ENCODE measurements at regions not wholly inside any gene's neighbourhood (a gene's known extent, or its start where the extent isn't known, plus 50 kb on each side); places are given as distances from the start of the nearest gene placed in this dataset.
"Not testable (repeated sequence)": the region's sequence is repeated elsewhere in the genome, so short reads cannot be mapped to it uniquely, and the experiment has no call there.

DNA sequence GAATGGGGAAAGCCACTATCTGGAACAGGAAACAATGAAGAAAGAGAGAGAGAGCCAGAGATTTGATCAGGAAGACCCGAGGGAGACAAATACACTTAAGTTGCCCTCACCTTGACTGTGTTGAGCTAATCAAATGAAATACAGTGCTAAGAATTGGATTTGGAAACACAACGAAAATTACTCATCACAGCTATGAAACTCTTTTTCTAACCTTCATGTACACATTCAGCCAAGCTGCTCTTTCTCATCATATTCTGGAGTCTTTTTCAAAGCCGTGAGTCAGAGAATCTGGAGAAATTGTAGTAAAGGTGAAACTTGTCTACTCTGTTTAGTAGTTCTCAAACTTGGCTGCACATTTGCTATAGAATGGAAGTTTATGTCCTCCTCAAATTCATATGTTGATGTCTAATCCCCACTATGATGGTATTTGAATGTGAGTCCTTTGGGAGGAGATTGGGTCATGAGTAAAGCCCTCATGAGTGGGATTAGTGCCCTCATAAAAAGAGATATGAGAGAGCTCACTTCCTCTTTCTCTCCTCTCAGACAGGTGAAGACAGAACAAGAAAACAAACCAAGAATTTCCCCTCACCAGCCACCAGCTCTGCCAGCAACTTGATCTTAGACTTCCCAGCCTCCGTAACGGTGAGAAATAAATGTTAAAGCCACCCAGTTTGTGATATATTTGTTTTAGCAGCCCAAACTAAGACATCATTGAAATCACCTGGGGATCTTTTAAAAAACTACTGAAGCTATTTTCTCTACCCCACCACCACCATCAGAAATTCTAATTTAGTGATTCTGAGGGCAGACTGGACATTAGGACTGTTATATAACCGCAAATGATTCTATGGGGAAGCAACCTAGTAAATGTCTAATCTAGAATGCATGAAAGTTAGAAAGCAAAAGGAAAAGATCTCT, 143.6 kb upstream of the GRM7 start:
- DNase-seq (ENCODE audit: low spot score): no peak

DNA sequence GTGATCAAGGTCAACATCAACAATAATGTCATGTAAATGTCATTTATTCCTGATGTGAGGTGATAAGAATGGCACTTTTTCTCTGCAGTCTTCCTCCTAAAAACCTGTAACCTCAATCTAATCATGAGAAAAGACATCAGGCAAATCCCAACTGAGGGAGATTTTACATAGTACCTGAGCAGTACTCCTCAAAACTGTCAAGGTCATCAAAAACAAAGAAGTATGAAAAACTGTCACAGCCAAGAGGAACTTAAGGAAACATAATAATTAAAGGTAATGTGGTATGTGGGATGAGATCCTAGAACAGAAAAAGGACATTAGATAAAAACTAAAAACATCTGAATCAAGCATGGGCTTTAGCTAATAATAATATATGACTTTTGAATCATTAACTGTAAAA, 140.9 kb upstream of the GRM7 start:
- no peak for DNase-seq (ENCODE audit: low spot score)

DNA sequence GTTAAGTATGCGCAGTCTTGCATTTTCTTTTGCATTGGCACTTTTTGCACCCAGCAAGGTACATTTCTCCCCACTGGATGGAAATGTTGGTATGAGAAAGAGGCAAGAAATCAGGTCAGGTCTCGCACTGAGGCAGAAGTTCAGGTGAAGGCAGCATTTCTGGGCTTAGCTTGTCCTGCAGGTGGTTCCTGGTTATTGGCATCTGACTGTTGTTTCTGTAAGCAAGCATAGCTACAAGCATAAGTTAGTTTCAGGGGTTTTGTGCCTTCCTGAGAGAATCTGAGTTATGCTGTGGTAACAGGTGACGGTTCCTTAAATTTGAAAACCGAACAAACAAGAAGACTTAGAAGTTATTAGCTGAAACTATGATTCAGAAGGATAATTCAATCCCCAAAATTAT, 139.4 kb upstream of the GRM7 start:
- no peak for DNase-seq (ENCODE audit: low spot score)

DNA sequence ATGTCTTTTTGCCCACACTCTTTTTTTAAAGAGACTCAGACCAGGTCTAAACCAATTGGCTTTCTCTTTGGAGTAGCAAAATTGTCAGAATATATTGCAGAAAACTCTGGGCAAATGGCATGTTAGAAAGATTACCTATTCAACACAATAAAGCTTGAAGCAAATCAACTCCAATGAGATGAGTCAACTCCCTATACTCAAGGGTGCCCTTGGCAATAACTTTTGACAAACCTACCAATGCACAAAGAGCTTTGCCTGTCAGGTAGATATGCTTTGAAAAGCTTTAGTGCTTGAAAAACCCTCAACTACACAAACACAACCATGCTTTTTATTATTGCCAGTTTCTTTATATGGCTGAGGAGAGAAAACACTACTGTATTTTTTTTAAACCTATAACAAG, 137.7 kb upstream of the GRM7 start:
- no peak for DNase-seq (ENCODE audit: low spot score)

DNA sequence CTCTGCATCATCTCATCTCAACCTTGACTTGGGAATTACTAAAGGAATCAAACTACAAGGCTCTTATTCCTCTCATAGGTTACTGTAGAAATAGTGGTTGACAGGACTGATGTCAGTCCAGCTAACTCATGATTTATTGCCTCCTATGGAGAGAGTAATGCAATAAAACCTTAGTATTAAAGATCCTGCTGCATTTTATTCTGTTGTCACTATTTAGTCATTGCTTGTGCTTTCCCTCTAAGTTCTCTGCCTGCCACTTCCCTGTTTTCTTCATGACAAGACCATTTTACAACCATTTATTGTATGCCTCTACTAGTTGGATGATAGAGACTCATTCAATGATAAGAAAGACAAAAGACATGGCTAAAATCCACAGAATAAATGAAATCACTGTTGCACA, 134.1 kb upstream of the GRM7 start:
- no peak for DNase-seq (ENCODE audit: low spot score)

DNA sequence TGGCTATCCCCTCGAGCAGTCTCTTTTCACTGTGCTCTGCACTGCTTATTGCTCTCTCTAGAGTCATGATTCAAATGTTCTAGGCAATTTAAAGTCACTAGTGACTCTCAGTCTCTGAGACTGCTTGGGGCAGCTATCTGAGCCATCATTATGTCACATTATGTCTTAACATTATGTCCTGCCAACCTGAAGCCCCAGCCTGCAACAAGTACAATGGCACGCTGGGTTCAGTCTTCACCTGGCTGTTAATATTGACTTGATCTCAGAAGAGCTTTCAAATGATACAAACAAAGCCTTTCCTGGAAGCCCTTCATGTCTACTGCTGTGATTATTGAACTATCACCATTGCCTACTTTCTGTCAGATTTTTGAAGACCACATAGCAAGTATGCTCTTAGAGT, 128.1 kb upstream of the GRM7 start:
- no peak for DNase-seq (ENCODE audit: low spot score)

DNA sequence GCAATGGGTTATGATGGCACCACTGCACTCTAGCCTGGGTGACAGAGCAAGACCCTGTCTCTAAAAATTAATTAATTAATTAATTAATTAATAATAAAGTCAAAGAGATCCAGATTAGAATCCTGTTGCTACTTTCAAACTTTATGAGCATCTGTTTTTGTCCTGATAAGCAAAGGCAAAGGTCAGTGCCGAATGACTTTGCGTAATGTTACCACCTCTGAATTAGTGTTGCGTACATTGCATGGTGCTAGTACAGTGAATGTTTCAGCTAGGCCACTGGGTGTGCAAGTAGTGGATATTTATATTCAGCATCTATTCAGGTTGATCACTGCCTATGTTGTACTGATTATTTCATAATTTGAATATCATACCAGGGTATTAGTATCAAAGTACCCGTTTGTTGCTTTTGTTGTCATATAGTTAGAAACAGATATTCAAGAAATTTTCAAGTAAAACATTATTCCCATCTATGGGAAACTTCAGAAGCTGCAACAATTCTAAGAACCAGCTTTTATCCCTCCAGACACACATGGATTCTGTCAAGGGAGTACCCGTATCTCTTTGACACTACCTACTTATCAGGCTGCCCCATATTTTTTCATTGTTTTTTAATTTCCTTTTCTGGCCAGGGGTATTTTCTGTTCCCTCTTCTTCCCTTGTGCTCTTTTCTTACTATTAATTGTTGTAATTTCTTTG, 127.1 kb upstream of the GRM7 start:
- no peak for DNase-seq (ENCODE audit: low spot score)

DNA sequence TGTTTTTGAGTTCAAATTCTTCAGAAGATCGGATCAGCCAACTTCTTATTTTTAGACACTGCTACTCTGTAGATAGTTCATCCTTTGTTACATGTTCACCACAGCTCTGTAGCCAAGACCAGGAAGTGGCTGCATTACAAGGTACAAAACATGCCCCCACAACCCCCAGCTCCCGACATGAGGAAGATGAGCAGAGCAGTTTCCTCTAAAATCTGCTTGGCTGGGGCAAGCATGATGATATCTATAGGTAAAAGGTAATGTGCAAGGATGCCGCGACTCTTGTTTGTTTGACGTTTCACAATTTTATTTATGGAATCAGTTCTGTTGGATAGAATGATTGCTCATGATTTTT, 126.5 kb upstream of the GRM7 start:
- no peak for DNase-seq (ENCODE audit: low spot score)

DNA sequence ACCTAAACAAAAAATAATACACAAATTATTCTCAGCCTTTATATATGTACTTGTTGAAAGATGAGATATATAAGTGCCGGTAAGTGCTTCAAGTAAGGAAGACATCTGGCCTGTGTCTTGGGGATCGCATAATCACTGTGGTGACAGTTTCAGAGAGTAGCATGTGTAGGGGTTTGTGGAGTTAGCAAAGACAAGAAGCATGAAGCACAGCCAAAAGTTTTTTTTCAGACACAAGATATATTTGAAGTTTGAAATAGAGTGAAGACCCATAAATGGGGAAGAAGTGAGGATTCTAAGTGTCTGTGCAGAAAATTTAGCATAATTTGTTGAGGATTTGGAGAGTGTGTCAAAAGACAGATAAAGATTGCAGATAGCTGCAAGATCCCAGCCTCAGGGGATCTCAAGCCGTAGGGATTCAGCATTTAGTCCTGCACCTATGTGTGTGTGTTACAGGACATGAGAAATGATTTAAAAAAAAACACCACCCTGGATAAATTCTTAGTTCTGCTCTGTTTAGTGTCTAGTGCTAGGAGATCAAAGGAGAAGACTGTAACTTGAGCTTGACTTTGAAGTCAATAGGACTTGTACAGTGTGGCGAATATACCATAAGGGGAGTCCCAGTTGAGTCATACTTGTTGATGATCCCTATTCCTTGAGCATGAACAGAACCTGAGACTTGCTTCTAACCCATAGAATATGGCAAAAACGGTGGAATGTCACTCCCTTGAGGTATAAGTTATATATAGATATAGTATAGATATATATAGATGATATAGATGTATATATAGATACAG, 123.9 kb upstream of the GRM7 start:
- DNase-seq (ENCODE audit: low spot score): no peak

DNA sequence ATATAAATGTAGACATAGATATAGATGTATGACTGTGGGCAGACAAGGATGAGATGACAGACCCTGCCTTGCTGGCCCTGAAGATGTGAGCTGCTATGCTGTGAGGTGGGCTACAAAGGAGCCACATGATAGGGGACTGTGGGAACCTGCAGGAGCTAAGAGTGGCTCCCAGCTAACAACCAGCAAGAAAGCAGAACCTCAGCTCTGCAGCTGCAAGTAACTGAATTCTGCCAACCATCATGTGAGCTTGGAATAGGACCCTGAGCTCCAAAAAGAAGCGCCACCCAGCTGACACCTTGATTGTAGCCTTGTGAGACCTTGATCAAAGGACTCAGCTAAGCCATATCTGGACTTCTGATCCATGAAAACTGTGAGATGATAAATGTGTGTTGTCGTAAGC, 123.3 kb upstream of the GRM7 start:
- DNase-seq (ENCODE audit: low spot score): no peak

DNA sequence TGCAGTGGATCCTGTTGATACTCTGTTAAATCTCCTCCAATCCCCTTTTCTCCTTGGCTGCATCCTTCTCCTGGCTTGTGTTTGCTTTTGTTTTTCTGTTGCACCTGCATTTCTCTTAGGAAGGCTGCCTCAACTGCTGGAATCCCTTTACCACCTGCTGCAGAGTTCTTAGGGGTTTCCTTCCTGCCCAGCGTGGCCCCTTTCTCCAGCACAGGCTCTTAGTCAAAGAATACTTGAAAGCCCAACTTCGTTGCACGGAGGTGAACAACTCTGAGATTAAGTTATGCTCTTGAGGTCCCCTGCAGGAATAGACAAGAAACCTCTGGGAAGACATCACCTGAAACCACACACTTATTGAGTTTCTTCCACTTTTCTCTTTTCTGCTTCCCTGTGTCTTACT, 121.6 kb upstream of the GRM7 start:
- no peak for DNase-seq (ENCODE audit: low spot score)

DNA sequence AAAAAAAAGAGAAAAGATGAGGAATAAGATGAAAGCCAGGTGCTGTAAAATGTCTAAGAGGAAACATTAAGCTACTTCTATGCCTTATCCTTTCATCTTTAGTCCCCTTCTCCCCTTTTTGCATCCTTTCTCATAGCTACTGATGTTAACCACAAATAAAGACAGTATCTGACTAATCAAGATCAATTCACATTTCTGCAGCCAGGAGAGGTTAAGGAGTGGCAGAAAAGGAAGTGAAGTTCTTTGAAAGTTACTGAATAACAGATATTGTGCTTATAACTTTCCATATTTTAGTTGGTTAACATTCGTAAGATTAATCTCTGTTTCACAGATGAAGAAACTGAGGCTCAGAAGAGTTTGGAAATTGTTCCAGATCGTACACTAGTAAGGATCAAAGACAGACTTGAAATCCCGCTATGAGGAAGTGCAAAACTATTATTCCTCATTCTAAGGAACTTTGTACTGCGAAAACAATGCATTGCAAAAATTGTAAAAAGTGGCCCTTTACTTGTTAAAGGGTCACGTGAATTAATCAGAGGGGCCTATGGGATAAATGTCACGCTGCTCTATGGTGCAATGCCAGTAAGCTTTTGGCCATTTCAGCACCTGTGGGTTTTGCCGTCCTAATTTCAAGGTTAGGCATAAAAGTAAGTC, 117.7 kb upstream of the GRM7 start:
- no peak for DNase-seq (ENCODE audit: low spot score)

DNA sequence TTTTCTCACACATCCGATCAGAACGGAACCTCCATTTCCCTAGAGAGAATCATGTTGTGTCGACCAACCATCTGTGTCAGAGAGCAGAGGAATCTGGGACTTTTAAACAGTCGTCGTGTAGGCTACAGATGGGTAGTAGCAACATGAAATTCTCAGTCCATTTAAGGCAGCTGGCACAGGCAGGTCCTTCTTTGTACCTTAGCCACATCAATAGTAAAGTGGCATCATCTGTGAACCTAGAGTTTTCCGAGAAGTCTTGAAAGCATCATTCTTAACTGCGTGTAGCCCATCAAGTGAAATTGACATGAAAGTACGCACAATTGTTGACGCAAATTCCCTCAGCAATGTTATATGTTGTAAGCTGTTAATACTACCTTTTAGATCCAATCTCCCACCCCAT, 114.5 kb upstream of the GRM7 start:
- no peak for DNase-seq (ENCODE audit: low spot score)

DNA sequence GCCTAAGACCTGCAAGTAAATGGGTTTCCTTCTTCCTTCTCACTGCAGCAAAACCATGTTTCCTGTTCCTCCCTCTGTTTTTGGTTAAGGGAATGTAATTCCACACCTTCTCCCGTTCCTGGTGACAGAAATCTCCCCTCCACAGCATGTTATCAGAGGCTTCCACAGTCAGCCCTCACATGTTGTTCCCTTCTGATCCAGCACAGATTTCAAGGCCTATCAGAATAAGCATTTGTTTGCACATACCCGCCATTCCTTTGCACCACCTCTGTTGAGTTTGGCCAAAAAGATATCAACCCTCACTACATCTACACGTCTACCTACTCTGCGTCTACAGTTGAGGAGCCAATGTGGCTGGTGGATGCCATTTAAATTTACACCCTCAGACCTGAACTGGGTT, 113.9 kb upstream of the GRM7 start:
- no peak for DNase-seq (ENCODE audit: low spot score)

DNA sequence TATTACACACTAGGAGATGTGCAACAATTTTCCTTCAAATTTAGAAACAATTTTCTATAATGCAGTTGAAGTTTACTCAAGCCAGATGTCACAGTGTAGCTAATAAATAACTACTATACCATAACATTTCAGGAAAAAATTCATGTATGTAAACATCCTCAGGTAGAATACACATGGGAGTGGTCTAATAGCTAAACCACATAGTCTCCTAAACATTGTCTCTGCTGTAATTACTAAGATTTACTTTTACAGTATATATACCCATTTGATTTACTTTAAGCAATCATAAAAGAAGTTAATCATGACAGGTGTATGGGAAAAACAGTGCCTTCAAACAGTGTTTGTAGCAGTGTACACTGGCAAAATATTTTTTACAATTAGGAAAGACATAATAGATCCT, 110.1 kb upstream of the GRM7 start:
- DNase-seq (ENCODE audit: low spot score): no peak

DNA sequence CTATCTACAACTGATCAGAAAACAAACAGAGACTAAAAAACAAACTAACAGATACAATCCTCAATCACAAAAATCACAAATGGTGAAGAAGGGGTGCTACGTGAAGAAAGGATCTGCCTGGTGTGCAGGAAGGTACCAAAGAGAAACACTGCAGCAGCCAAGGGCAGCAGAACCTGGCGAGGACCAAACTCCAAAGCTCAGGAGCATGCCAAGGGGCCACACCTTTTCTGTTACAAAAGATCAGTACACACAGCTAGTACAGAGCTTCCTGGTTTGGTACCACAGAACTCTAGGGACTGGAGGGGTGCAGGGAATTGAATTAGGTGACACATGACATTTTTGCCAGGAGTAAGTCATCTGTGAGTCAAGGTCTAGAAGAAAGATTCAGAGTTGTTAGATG, 107.4 kb upstream of the GRM7 start:
- no peak for DNase-seq (ENCODE audit: low spot score)

DNA sequence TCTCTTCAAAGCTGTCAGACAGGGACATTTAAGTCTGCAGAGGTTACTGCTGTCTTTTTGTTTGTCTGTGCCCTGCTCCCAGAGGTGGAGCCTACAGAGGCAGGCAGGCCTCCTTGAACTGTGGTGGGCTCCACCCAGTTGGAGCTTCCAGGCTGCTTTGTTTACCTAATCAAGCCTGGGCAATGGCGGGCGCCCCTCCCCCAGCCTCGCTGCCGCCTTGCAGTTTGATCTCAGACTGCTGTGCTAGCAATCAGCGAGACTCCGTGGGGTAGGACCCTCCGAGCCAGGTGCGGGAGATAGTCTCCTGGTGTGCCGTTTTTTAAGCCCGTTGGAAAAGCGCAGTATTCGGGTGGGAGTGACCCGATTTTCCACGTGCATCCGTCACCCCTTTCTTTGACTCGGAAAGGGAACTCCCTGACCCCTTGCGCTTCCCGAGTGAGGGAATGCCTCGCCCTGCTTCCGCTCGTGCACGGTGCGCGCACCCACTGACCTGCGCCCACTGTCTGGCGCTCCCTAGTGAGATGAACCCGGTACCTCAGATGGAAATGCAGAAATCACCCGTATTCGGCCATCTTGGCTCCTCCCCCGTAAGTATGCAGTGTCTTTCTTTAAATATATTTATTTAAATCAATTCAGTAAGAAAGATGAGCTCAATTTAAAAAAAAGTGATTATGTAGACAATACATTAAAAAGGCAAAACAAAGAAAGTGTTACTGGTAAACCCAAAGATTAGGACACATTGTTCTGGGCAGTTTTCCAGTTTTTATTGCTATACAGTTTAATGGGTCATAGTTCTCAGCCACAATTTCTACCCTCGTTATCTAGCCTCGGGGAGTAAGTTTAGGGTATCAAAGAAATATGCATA, 91.2 kb upstream of the GRM7 start:
- DNase-seq (ENCODE audit: low spot score): not testable (repeated sequence)

DNA sequence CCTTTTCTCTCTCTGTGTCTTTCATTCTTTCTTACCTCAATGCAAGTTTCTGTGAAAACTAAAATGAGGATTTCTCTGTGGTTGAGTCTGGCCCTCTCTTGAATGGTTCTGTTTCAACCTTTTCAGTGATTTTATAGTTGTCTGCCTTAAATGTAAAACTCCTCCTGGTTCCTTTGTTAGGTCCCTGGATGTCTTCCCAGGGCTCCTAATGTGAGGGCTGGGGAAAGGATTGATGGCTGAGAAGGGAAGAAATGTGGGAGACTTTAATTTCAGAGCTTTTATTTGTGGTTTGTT, 90.6 kb upstream of the GRM7 start:
- no peak for DNase-seq (ENCODE audit: low spot score)

DNA sequence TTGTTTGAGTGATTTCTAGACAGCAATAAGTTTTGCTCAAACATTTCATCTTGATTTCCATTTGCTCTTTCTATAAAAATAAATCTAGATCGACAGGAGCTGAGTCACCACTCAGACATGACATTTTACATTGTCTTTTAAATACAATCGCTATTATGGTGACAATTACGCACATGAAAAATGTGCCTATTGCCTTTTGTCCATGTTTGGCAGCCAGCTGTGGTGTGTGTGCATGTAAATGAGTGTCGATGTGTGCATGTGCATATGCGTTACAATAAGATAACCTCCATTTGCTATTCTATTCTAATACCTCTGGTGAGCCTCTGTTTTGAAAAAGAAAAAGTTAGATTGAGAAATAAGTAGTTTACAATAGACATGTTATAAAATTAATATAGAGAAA, 89.7 kb upstream of the GRM7 start:
- no peak for DNase-seq (ENCODE audit: low spot score)

DNA sequence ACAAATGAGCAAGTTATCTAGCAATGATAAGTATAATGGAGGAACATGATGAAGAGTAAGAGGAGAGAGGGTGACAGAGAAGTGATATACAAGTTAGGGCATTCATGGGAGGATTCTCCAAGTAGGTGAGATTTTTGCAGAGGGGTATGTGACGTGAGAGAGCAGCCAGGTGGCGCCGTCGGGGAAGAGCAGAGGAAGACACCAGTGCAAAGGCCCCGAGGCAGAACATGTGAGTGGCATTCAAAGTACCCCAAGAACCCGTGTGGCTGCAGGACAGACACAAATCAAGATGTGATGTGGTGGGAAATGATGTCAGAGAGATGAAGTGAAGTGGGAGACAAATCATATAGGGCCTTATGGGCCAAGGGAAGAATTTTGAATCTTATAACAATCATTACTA, 81.8 kb upstream of the GRM7 start:
- DNase-seq (ENCODE audit: low spot score): no peak

DNA sequence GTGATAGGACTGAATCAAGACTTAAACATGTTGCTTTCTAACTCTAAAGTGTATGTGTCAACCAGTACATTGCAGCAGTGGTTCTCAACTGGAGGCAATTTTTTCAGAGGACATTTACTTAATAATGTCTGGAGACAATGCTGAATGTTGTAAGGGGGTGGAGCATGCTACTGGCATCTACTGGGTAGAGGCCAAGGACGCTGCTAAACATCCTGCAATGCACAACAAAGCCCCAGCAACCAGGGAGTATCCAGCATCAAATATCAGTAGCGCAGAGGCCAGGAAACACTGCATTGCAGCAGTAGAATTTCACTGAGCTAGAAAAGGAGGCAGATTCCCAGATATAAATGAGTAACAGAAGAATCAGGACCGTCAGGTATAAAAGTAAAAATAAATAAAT, 79.8 kb upstream of the GRM7 start:
- no peak for DNase-seq (ENCODE audit: low spot score)

DNA sequence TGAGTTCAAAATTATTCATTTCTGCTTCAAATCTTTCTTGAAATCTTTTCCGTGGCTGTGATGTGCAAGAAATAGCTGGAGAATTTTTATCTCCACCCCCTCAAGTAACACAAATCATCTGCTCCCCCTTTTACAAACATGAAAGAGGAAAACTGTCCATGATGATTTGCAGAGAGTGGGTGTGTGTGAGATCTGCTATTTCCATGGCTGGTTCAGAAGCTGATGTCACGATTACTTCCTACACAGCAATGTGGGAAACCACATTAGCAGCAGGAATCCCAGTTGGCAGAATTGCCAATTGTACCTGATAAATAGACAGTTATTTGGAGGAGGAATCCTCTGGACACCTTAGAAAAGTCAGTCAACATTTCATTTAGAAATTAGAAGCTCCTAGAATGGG, 75.2 kb upstream of the GRM7 start:
- DNase-seq (ENCODE audit: low spot score): no peak
